ENCODE measurements at regions not wholly inside any gene's neighbourhood (a gene's known extent, or its start where the extent isn't known, plus 50 kb on each side); places are given as distances from the start of the nearest gene placed in this dataset.

DNA sequence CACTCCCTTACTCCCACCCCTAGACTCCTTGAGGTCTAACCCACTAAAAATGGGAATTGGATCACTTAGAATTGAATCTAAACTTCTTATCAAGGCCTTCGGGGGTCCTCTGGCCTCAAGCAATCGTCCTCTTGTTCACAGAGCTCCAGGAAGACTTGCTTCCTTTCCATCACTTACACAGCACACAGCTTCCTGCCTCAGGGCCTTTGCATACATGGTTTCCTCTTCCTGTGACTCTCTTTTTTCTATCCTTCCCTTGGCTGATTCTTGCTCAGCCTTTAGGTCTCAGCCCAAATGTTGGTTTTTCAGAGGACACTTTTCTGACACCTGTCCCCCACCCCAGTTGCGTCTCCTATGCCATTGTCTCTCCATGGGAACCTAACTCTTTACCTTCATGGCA is 50.0 kb upstream of the ALDH1B1 start:
- H3K36me3 Mint-ChIP-seq (ENCODE audit: insufficient read depth in 1 of 3, low read depth in 3 of 3), result peaks cover 0 to 2% (median 0%) of the 10 kb centered on the region in 3 experiments; a peak in 2 of 7 replicates

More for the DNA sequence above, 50.0 kb upstream of the ALDH1B1 start:
- Histone ChIP-seq H2AK5ac (ENCODE audit: insufficient read length, low read length) (no peak overlapping the region), H3K14ac (ENCODE audit: insufficient read depth, low read length) (no peak overlapping the region), H4K5ac (ENCODE audit: insufficient read length, low read depth, low read length) (no peak overlapping the region), H3K27ac (ENCODE audit: insufficient read length, low read depth, low read length) (no peak overlapping the region), H3K4me2 (ENCODE audit: insufficient read depth, insufficient read length, low read length) (no peak overlapping the region), H3K18ac (ENCODE audit: insufficient read length, low read depth, low read length) (no peak overlapping the region), H4K8ac (replicated peaks; ENCODE audit: insufficient read length, low read depth, low read length) (no peak overlapping the region), H2BK120ac (ENCODE audit: low read depth, low read length, poor library complexity, severe bottlenecking) (no peak overlapping the region), H4K91ac (ENCODE audit: insufficient read length, low read depth, low read length) (no peak overlapping the region), H3K23ac (ENCODE audit: insufficient read length, low read depth, low read length) (no peak overlapping the region), H3K56ac (ENCODE audit: insufficient read length, low read depth, low read length) (no peak overlapping the region), H3K27me3 (ENCODE audit: insufficient read depth, low read length) (no peaks in the 10 kb centered on the region), H3K4me1 (ENCODE audit: insufficient read depth, low read length) (no peaks in the 10 kb centered on the region), H4K20me1 (ENCODE audit: control insufficient read depth, insufficient read depth, insufficient read length) (no peaks in the 10 kb centered on the region), H2BK5ac (ENCODE audit: insufficient read length, low read length) (no peak overlapping the region), H2BK15ac (ENCODE audit: low read depth, low read length) (no peak overlapping the region), H3K79me2 (ENCODE audit: insufficient read depth, low read length) (no peaks in the 10 kb centered on the region), H3K9me3 (ENCODE audit: control insufficient read depth, low read depth, low read length) (no peaks in the 10 kb centered on the region), H3T11ph (ENCODE audit: low read length) (no peak overlapping the region), H3K79me1 (ENCODE audit: insufficient read depth, low read depth, low read length, poor library complexity, severe bottlenecking) (no peaks in the 10 kb centered on the region), H3K9ac (ENCODE audit: extremely low read depth, insufficient read length, low read length) (no peak overlapping the region), H2AFZ (ENCODE audit: low read length) (no peak overlapping the region), H2BK20ac (ENCODE audit: low read depth, low read length, poor library complexity, severe bottlenecking) (no peak overlapping the region), H3K23me2 (ENCODE audit: insufficient read length, low read depth, low read length, poor library complexity, severe bottlenecking) (no peaks in the 10 kb centered on the region), H2BK12ac (ENCODE audit: insufficient read length, low read depth, low read length) (no peak overlapping the region), H3K4ac (ENCODE audit: low read depth, low read length) (no peak overlapping the region)
- Mint-ChIP-seq H3K27ac (no peak overlapping the region), H3K4me3 (no peak overlapping the region), H3K27me3 (ENCODE audit: low read depth) (peaks cover 74% of the 10 kb centered on the region), H3K4me1 (peaks cover 22 to 30% of the 10 kb centered on the region in 2 experiments), H3K9me3 (no peaks in the 10 kb centered on the region)
- DNase-seq, result no peak
- TF ChIP-seq, protein P1, sequence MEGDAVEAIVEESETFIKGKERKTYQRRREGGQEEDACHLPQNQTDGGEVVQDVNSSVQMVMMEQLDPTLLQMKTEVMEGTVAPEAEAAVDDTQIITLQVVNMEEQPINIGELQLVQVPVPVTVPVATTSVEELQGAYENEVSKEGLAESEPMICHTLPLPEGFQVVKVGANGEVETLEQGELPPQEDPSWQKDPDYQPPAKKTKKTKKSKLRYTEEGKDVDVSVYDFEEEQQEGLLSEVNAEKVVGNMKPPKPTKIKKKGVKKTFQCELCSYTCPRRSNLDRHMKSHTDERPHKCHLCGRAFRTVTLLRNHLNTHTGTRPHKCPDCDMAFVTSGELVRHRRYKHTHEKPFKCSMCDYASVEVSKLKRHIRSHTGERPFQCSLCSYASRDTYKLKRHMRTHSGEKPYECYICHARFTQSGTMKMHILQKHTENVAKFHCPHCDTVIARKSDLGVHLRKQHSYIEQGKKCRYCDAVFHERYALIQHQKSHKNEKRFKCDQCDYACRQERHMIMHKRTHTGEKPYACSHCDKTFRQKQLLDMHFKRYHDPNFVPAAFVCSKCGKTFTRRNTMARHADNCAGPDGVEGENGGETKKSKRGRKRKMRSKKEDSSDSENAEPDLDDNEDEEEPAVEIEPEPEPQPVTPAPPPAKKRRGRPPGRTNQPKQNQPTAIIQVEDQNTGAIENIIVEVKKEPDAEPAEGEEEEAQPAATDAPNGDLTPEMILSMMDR (conservative IDR thresholded peaks at IDR 0.05), result no peak
- no CpG with 5 or more reads among the region's 3 CpGs for WGBS (ENCODE audit: extremely low coverage, insufficient read length, low lambda C conversion rate)

Measured in H9 (cell line).